HG03108 (cell line): ENCODE measurements at regions not wholly inside any gene's neighbourhood (a gene's known extent, or its start where the extent isn't known, plus 50 kb on each side); places are given as distances from the start of the nearest gene placed in this dataset.
"Not testable (repeated sequence)": the region's sequence is repeated elsewhere in the genome, so short reads cannot be mapped to it uniquely, and the experiment has no call there.

Experiments used
- ATAC-seq: cut with Tn5 transposase; IDR thresholded peaks from one replicate; pipeline ENCODE4 v1.9.1; 2021; ENCODE audit warnings: moderate library complexity; ENCODE audit not compliant: unreplicated experiment

GRCh38 chr18:27301615-27302378 is 116.7 kb upstream of the CHST9 start:
- no peak for ATAC-seq

GRCh38 chr18:27298214-27298804 is 113.2 kb upstream of the CHST9 start:
- no peak for ATAC-seq

- ATAC-seq, result not testable (repeated sequence)
These were observed 101.0 kb upstream of the CHST9 start for GRCh38 chr18:27285973-27286562.

- no peak for ATAC-seq
These were observed 93.0 kb upstream of the CHST9 start for GRCh38 chr18:27278131-27278530.

GRCh38 chr18:27277554-27277953 is 92.4 kb upstream of the CHST9 start:
- ATAC-seq, result no peak

GRCh38 chr18:27276886-27277285 is 91.8 kb upstream of the CHST9 start:
- no peak for ATAC-seq

GRCh38 chr18:27276479-27276878 is 91.4 kb upstream of the CHST9 start:
- no peak for ATAC-seq

GRCh38 chr18:27274901-27275300 is 89.8 kb upstream of the CHST9 start:
- ATAC-seq, result no peak

GRCh38 chr18:27270508-27270907 is 85.4 kb upstream of the CHST9 start:
- ATAC-seq, result no peak

- ATAC-seq, result no peak
These were observed 78.3 kb upstream of the CHST9 start for GRCh38 chr18:27263369-27263768.

GRCh38 chr18:27261769-27262549 is 76.9 kb upstream of the CHST9 start:
- ATAC-seq, result no peak

GRCh38 chr18:27253571-27253970 is 68.5 kb upstream of the CHST9 start:
- ATAC-seq, result no peak

GRCh38 chr18:27250471-27250870 is 65.4 kb upstream of the CHST9 start:
- no peak for ATAC-seq

- no peak for ATAC-seq
These were observed 64.8 kb upstream of the CHST9 start for GRCh38 chr18:27249933-27250332.

- ATAC-seq, result no peak
These were observed 59.2 kb upstream of the CHST9 start for GRCh38 chr18:27244259-27244658.

GRCh38 chr18:27242392-27243047 is 57.4 kb upstream of the CHST9 start:
- ATAC-seq, result no peak

GRCh38 chr18:27240383-27240782 is 55.3 kb upstream of the CHST9 start:
- no peak for ATAC-seq

- no peak for ATAC-seq
These were observed 54.6 kb upstream of the CHST9 start for GRCh38 chr18:27239669-27240068.

GRCh38 chr18:27235218-27235870 is 50.2 kb upstream of the CHST9 start:
- ATAC-seq, result no peak
